GM12873 (cell line): ENCODE measurements at regions not wholly inside any gene's neighbourhood (a gene's known extent, or its start where the extent isn't known, plus 50 kb on each side); places are given as distances from the start of the nearest gene placed in this dataset.

Experiments
- TF ChIP-seq, protein P1 (sequence below): IDR thresholded peaks from 2 replicates; pipeline ENCODE4 v1.5.1; 2012; ENCODE audit warnings: low read depth, mild to moderate bottlenecking, moderate library complexity, low read length, control low read depth; ENCODE audit not compliant: insufficient read depth; ENCODE audit errors: missing control alignments

DNA sequence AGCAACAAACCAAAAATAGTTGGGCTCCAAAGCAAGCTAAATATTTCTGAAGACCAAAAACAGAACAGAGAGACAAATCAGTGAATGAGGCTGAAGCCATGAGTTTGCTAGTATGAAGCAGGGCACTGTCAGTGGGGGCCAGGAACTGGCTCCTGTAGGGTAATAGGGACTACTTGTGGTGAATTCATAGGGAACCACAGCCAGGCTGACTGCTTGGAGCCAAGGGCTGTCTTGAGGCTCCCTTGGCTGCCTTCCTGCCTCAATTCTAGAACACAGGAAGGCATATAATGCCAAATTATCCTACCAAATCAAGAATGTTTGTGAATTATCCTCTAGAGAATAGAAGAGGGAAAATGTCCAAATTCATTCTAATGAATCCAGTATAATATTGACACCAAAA is 406.0 kb downstream of the CCDC85A start:
- TF ChIP-seq, protein P1, sequence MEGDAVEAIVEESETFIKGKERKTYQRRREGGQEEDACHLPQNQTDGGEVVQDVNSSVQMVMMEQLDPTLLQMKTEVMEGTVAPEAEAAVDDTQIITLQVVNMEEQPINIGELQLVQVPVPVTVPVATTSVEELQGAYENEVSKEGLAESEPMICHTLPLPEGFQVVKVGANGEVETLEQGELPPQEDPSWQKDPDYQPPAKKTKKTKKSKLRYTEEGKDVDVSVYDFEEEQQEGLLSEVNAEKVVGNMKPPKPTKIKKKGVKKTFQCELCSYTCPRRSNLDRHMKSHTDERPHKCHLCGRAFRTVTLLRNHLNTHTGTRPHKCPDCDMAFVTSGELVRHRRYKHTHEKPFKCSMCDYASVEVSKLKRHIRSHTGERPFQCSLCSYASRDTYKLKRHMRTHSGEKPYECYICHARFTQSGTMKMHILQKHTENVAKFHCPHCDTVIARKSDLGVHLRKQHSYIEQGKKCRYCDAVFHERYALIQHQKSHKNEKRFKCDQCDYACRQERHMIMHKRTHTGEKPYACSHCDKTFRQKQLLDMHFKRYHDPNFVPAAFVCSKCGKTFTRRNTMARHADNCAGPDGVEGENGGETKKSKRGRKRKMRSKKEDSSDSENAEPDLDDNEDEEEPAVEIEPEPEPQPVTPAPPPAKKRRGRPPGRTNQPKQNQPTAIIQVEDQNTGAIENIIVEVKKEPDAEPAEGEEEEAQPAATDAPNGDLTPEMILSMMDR: no peak

DNA sequence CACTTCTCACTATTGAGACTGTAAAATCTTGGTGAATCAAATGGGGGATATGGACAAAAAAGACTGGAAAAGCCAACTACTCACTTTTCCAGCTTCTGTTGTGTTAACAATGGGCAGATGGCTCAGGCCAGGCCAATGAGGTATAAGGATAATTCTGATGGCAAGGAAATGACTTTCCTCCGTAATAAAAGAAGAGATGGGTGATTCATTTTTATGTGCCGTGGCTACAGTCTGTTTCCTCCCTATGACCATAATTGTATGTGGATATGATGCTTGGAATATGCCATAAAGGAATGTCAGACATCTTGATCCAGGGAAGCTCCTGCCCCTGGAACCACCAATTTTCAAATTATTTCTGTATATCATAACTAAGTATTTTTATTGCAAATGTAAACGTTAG is 406.8 kb downstream of the CCDC85A start:
- TF ChIP-seq, protein P1: no peak

DNA sequence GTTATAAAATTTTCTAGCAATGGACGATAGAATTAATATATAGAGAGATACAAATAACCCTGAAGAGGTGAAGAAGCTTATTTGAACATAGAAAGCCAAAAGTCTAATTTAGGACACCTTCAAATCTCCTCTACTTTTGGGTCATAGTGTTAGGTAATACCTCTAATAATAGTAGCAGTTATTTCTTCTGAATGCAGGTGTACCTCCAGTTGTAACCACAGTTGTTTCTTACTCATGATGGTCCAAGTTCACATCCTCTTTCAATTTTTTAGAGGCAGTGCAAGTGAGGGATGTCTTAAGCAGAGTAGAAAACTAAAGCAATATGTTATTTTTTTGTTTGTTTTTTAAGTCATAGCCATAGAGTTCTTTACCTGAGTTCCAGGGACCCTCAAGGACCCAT is 429.5 kb downstream of the CCDC85A start:
- TF ChIP-seq, protein P1: no peak

DNA sequence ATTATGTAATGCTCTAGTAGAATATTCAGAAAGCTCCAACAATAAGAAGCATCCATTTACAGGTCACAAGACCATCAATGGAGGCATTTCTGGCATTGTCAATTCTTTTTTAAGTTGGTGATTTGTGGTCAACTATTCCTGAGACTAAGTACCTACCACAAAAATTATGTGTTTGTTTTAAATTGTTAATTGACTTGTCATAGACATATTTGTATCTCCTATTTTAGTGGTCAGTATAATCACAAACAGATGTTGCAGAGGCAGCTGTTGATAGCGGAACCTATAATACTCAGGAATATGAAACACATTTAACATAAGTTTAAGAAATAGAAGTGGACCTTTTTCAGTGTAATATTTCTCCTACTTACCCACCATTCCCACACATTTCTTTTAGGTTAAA is 430.1 kb downstream of the CCDC85A start:
- TF ChIP-seq, protein P1: no peak

DNA sequence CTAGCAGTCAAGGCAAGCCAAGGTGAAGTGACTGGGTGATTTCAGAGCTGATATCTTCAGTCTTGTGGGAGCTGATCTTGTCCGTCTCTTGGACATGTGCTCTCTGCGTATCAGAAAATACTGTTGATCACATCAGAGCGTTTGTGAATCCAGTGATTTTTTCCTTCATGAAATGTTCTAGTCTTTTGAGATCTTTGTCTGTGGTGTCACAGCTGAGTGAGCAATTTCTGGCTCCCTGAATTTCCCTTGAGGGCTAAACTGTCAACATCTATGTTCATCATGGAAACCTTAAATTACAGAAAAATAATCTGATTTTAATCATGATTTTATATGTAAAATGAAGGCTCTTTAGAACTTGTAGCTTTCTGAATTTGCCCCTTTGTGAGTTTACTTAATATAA is 432.0 kb downstream of the CCDC85A start:
- TF ChIP-seq, protein P1: no peak

DNA sequence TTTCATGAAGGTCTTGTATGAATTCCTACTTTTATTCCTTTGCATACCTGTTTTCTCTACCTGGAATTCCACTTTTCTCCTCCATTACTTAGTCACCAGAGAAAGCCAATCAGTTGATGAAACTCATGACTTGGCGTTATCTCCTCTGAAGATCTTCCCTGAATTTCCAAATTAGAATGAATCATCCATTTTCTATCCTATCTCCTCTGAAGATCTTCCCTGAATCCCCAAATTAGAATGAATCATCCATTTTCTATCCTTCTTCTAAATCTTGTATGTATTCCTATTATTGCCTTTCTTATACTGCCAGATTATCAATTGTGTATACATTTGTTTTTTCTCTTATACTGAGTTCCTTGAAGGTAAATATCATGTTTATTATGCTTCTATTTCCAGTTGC is 440.4 kb downstream of the CCDC85A start:
- TF ChIP-seq, protein P1: no peak

DNA sequence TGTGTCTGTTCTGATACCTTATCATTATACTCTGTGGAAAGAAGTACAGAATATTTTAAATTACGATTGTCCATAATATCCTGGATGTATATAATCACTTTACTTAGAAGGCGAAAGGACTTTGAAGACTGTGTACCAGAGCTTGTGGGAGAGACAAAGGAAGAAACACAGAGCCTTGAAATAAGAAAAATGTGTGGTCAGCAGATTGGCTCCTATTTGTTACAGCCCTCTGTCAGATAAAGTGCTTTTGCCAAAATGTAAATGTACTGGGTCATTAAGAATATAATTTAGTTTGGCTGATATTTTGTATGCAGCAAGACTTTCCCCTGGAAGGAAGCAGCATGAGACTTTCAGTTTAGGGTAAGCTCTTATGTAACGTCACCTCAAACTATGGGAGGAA is 443.1 kb downstream of the CCDC85A start:
- TF ChIP-seq, protein P1: no peak
